KOPT-K1 (cell line): ENCODE measurements at regions not wholly inside any gene's neighbourhood (a gene's known extent, or its start where the extent isn't known, plus 50 kb on each side); places are given as distances from the start of the nearest gene placed in this dataset.

Experiments
- H3K27ac ChIP-seq: fragments of 200-600 bp; sonication (generic); 2 replicates; pipeline ENCODE4 v1.5.1; 2016; ENCODE audit warnings: antibody characterized with exemption, mild to moderate bottlenecking, low read depth, low read length; ENCODE audit not compliant: poor library complexity, severe bottlenecking
- H3K36me3 ChIP-seq: fragments of 200-600 bp; sonication (generic); 2 replicates; pipeline ENCODE4 v1.5.1; 2017; ENCODE audit warnings: antibody characterized with exemption, mild to moderate bottlenecking, low read length, moderate library complexity; ENCODE audit not compliant: insufficient read depth
- H3K9me3 ChIP-seq: fragments of 200-600 bp; sonication (generic); 2 replicates; pipeline ENCODE4 v1.5.1; 2017; ENCODE audit warnings: antibody characterized with exemption, low read length, mild to moderate bottlenecking; ENCODE audit not compliant: insufficient read depth, poor library complexity, severe bottlenecking

DNA sequence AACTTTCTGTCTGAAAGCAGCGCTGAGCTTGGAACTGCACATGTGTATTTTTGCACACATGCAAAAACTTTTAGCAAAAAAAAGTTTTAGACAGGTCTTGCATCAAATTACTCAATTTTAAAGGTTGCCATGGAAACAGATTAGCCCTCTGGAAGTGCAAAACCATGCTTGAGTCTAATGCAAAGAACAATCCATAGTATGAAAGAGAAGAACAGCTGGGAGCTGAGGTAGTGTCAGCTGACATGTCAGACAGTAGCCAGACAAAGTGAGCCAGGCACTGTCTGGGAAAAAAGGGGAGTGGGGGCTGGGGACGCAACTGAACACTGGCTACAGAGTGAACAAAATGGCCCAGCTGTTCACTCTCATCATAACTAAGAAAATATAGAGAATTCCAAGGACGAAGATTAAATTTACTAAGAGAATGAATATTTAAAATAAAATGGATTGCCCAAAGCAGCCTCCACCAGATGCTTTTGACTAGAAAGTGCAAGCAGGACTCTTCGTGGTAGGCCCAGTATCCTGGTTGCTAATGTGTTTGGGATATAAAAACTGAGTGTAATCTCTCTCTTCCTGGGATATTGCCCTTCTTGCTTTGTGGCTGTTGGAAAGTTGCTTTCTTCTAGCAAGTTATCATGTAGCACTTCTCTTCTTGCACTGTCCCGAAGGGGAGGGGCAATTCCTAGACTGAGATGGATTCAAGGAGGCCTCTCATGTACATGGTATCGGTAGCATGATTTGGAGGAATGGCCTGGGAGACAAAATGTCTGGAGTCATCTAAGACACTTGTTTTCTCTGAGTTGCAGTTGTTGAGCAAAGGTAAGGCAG is 434.1 kb upstream of the FAT3 start:
- H3K36me3 ChIP-seq = no peaks in the 10 kb centered on the region
- peak overlapping the region; percentile 95 for H3K27ac ChIP-seq
- H3K9me3 ChIP-seq = peaks cover 31% of the 10 kb centered on the region

DNA sequence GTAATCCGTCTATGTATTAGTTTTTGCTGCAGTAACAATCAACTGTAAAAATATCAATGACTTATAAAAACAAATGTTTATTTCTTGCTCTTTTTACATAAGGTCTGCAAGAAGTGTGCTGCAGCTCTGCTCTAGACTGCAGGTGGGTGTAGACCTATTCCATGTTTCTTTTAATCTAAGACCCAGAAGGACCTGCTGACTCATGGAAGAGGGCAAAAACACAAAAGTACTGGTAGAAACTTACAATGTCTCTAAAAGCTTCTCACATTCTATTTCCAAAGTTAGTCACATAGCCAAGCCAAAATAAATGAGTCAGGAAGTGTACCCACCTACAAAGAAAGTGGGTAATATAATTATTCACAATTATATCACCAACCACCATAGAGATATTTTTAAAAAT is 435.9 kb upstream of the FAT3 start:
- Histone ChIP-seq H3K27ac (peak overlapping the region; percentile 19), H3K9me3 (peaks cover 41% of the 10 kb centered on the region), H3K36me3 (no peaks in the 10 kb centered on the region)

DNA sequence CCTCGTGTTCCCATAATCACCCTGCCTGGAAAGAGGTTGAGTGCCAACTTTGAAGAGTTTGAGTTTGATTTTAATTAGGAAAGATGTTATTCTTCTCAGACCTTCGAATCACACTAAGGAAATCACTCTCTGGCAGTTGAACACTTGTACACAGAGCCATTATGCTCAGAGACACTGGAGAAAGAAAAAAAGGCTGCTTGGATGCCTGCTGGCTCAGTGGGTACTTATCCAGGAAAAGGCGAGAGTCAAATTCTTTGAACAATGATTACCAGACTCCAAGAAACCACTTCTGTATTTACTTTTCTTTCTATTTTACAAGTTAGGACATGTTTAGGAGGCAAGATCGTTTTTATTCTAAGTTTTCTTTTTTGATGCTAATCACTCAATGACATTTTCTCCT is 438.5 kb upstream of the FAT3 start:
- Histone ChIP-seq H3K9me3 (peaks cover 42% of the 10 kb centered on the region), H3K27ac (no peak overlapping the region), H3K36me3 (no peaks in the 10 kb centered on the region)

DNA sequence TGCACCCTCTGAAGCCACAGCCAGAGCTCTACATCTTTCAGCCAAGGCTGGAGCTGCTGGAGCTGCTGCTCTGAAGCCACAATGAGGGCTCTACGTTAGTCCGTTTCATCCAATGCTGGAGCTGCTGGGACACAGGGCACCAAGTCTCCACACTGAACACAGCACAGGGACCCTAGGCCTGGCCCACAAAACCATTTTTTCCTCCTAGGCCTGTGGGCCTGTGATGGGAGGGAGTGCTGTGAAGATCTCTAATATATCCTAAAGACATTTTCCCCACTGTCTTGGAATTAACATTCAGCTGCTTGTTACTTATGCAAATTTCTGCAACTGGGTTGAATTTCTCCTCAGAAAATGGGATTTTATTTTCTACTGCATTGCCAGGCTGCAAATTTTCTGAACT is 441.4 kb upstream of the FAT3 start:
- H3K36me3 ChIP-seq = no peaks in the 10 kb centered on the region
- peaks cover 42% of the 10 kb centered on the region for H3K9me3 ChIP-seq
- H3K27ac ChIP-seq = no peak overlapping the region

DNA sequence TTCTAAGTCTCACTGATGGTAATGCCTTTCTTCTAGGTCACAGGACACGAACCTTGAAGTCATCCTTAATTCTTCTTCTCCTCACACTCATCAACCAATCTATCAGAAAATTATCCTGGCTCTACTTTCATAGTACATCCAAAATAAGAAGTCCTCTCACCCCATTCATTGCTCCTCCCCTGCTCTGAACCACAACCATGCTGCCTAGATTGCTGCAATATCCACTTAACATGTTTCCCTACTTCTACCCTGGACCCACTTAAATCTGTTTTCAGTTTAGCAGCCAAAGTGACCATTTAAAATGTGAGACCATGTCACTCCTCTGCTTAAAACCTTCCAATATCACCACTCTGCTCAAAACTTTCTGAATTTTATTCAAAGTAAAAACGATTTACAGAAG is 445.9 kb upstream of the FAT3 start:
- peaks cover 20% of the 10 kb centered on the region for H3K9me3 ChIP-seq
- H3K36me3 ChIP-seq = no peaks in the 10 kb centered on the region

DNA sequence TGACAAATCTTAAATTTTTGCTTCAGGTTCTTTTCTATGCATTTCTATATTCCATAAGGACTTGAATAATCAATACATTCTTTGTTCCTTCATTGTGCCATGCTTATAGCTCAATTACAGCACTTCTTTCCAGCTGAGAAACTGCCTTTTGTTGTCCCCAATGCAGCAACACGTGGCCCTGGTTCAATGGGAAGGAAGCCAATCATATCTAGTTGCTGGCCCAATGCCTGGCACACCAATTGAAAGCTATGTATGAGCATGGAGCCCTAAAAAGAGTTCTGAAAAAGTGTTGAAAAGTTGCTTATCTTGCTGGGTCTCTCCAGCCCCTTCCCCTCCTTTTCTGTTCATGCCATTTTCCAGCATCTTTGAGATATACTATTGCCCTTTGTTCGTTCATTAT is 448.0 kb upstream of the FAT3 start:
- Histone ChIP-seq H3K27ac (no peak overlapping the region), H3K9me3 (peaks cover 4% of the 10 kb centered on the region), H3K36me3 (no peaks in the 10 kb centered on the region)

More for the DNA sequence above, 445.9 kb upstream of the FAT3 start:
- H3K27ac ChIP-seq = no peak overlapping the region

DNA sequence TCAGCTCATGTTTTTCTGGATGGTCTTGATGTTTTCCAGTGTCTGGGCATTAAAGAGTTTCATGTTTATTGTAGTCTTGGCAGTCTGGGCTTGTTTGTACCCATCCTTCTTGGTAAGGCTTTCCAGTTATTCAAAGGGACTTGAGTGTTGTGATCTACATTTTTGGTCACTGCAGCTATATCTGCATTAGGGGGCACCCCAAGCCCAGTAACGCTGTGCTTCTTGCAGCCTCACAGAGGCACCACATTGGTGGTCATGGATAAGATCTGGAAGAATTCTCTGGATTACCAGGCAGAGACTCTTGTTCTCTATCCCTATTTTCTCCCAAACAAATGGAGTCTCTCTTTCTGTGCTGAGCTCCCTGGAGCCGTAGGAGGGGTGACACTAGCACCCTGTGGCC is 451.5 kb upstream of the FAT3 start:
- no peaks in the 10 kb centered on the region for H3K36me3 ChIP-seq
- peaks cover 4% of the 10 kb centered on the region for H3K9me3 ChIP-seq
- no peak overlapping the region for H3K27ac ChIP-seq

DNA sequence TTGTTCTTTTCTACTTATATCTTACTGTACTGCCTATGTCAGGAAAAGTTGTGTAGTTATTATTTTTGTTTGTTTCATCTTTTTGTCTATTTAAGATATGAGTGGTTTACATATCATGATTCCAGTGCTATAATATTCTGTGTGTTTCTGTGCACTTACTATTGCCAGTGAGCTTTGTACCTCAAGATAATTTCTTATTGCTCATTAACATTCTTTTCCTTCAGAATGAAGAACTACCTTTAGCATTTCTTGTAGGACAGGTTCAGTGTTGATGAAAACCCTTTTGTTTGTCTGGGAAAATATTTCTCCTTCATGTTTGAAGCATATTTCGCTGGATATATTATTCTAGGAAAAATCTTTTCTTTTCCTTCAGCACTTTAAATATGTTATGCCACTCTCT is 452.7 kb upstream of the FAT3 start:
- no peaks in the 10 kb centered on the region for H3K36me3 ChIP-seq
- H3K9me3 ChIP-seq = peaks cover 4% of the 10 kb centered on the region
- H3K27ac ChIP-seq = no peak overlapping the region

DNA sequence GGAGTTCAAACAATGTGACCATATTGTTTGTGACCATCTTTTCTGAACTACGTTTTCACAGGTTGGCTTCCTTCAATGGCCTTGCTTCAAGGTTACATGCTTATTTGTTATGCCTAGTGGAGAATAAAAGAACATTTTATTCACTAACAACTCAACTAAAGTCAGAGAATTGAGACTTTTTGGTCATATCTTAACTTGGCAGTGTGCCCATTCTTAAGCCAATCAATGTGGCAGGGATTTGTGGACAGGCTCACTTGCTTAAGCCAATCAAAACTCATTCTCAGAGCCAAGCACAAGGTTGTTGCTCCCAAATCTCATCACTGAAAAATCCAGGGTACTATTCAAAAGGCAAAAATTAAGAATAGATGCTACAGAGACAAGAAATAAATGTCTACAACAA is 455.8 kb upstream of the FAT3 start:
- Histone ChIP-seq H3K9me3 (peaks cover 4% of the 10 kb centered on the region), H3K36me3 (no peaks in the 10 kb centered on the region), H3K27ac (no peak overlapping the region)

DNA sequence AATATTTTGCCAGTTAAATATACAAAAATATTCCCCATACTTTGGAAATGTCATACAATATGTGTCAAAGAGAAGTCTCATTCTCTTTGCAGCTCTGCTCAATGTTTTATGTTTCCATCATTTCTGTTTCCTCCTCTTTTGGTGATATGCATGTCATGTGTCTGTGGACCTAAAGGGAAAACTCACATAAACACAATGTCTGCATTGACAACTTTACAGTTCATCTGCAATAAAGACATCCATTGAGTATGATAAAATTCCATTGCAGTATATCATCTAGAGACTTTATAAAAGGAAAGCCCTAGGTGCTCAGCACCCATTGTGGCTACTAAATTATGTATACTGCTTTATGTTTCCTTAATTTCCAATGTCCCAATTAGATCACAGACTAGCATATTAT is 461.3 kb upstream of the FAT3 start:
- Histone ChIP-seq H3K9me3 (no peaks in the 10 kb centered on the region), H3K27ac (no peak overlapping the region), H3K36me3 (no peaks in the 10 kb centered on the region)

DNA sequence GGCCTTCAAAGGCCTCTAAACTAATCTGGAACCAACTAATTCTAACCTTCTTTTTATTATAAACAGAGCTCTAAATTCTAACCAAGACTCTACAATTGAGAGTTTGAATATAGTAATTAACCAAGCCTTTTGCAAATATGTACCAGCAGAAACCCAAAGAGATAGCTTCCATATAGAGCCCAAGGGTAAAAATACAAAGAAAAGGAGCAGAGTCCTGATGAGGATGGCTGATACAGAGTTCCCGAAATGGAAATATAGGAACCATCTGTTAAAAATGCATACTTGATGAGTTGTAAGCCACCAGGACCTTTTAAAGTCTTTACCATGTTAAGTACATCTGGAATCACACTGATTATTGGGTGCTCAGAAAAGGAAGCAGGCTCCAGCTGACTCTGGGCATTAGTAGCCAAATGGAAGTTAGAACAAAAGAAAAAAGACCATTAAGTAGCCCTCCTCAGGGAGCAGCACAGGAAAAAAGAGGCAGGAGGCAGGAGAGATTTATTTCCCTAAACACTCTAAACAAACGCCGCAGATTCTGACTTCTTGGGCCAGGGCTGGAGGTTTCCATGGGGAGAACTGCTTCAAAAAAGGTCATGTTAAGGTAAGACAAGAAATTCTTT is 463.1 kb upstream of the FAT3 start:
- H3K27ac ChIP-seq = no peak overlapping the region
- no peaks in the 10 kb centered on the region for H3K9me3 ChIP-seq
- H3K36me3 ChIP-seq = no peaks in the 10 kb centered on the region

DNA sequence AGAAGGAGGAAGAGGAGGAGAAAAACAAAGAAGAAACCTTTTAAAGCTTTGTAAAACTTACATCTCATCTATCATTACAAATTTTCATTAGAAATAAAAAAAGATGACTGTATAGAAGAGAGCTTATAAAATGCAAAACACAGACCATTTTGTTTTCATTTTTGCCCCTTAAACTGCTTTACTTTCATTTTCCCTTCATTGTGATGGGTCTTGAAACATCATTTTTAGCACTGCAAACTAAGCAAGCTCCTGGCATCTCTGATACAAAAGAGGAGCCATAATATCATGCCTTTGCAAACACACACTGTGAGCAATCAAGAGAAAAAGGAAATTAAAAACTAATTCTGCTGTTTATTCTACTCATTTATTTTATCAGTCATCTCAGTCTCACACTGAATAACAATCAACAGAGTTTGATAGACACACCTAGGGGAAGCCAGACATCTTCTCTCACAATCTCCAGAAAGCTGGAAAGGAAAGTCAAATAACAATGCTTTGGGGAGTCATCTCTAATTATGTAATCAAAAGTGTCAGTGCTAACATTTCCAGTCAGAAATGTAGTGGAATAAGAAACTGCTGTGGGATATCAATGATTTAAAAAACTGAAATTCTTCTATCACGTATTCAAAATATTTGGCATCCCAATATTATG is 467.7 kb upstream of the FAT3 start:
- peak overlapping the region; percentile 60 for H3K27ac ChIP-seq
- H3K9me3 ChIP-seq = no peaks in the 10 kb centered on the region
- H3K36me3 ChIP-seq = no peaks in the 10 kb centered on the region

DNA sequence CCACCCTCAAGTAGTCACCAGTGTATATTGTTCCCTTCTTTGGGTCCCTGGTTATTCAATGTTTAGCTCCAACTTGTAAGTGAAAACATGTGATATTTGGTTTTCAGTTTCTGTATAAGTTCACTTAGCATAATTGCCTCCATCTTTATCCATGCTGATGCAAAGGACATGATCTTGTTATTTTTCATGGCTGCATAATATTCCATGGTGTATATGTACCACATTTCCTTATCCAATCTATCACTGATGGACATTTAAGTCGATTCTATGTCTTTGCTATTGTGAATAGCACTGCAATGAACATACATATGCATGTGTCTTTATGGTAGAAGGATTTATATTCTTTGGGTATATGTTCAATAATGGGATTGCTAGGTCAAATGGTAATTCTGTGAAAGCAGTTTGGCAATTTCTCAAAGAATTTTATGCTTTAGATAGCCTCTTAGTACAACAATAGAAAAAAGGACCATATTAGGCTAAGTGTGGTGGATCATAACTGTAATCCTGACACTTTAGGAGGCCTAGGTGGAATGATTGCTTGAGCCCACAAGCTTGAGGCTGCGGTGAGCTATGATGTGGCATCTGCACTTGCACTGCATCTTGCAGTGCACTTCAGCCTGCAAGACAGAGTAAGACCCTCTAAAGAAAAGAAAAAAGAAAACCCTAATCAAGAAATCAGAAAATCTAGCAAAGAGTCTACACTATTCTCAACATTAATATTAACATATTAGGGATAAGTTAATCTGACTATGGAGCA is 468.5 kb upstream of the FAT3 start:
- no peaks in the 10 kb centered on the region for H3K9me3 ChIP-seq

DNA sequence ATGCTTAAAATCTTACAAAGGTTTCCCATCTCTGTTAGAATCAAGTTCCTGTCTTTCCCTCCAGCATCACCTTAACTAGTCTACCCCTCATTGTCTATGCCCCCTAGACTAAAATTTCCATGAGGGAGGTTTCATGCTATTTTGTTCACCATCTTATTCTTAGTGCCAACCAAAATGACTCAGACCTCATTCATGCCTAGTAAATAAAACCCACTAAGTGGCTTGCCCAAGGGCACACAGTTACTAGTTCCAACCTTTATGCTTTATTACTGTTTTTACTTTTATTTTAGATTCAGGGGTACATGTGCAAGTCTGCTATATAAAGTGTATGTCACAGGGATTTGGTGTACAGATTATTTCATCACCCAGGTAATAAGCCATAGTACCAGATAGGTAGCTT is 469.1 kb upstream of the FAT3 start:
- Histone ChIP-seq H3K9me3 (no peaks in the 10 kb centered on the region), H3K27ac (no peak overlapping the region), H3K36me3 (no peaks in the 10 kb centered on the region)

More for the DNA sequence above, 468.5 kb upstream of the FAT3 start:
- Histone ChIP-seq H3K27ac (peak overlapping the region; percentile 60), H3K36me3 (no peaks in the 10 kb centered on the region)

DNA sequence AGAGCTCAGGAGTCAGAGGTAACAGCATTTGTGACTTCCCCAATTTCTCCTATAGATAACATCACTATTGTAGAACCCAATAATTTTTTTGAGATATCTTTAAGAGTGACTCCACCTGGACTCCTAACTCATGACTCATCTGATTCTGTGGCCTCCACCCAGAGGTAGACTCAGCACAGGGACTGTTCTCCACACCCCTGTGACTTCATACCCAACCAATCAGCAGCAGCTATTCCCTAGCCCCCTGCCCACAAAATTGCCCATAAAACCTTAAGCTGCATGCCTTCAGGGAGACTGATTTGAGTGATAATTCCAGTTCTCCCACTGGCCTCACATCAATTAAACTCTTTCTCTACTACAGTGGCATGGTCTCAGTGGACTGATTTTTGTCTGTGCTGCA is 475.4 kb upstream of the FAT3 start:
- Histone ChIP-seq H3K36me3 (no peaks in the 10 kb centered on the region), H3K27ac (no peak overlapping the region), H3K9me3 (peaks cover 4% of the 10 kb centered on the region)
